ENCODE measurements at regions not wholly inside any gene's neighbourhood (a gene's known extent, or its start where the extent isn't known, plus 50 kb on each side); places are given as distances from the start of the nearest gene placed in this dataset.

GRCh38 chr16:64507240-64508024 lies 614.4 kb downstream of the CDH11 start:
- H3K27me3 ChIP-seq = no peaks in the 10 kb centered on the region

DNA sequence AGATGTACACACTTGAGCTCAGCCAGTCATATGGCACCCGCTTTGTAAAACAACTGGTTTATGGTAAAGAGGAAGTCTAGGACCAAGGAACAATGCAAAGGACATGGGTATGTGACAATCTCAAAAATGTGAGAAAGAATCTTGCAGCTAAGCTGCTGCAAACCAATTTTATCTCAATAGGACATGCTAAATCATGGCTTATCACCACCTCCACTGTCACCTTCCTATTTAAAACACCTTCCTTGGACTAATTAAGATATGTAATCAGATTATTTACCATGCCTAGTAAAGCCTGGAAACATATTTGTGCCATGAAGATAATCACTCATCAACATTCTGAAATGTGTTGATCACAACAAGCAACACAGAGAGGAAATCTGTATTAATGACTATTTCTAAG lies 622.7 kb downstream of the CDH11 start:
- DNase-seq (ENCODE audit: extremely low spot score in 2 of 2) = no peak
- Histone ChIP-seq H3K27ac (no peak overlapping the region), H3K4me3 (no peak overlapping the region), H3K9me3 (no peaks in the 10 kb centered on the region), H3K4me1 (no peaks in the 10 kb centered on the region), H3K27me3 (no peaks in the 10 kb centered on the region), H3K36me3 (no peaks in the 10 kb centered on the region)
- intact Hi-C loops (cut with DNase I) = no loop called here
- TF ChIP-seq CTCF (IDR thresholded peaks at IDR 0.05) (no peak), POLR2A (IDR thresholded peaks at IDR 0.05) (no peak), POLR2AphosphoS5 (IDR thresholded peaks at IDR 0.05; ENCODE audit: insufficient read depth in 1 of 2, low read depth in 1 of 2) (no peak)

More at GRCh38 chr16:64507240-64508024, 614.4 kb downstream of the CDH11 start:
- Histone ChIP-seq H3K4me1 (no peaks in the 10 kb centered on the region), H3K27ac (no peak overlapping the region), H3K36me3 (no peaks in the 10 kb centered on the region), H3K9me3 (no peaks in the 10 kb centered on the region), H3K4me3 (no peak overlapping the region)
- TF ChIP-seq POLR2A (IDR thresholded peaks at IDR 0.05) (no peak), POLR2AphosphoS5 (IDR thresholded peaks at IDR 0.05; ENCODE audit: insufficient read depth in 1 of 2, low read depth in 1 of 2) (no peak), CTCF (IDR thresholded peaks at IDR 0.05) (no peak)
- no peak for DNase-seq (ENCODE audit: extremely low spot score in 2 of 2)
- intact Hi-C loops (cut with DNase I) = no loop called here

DNA sequence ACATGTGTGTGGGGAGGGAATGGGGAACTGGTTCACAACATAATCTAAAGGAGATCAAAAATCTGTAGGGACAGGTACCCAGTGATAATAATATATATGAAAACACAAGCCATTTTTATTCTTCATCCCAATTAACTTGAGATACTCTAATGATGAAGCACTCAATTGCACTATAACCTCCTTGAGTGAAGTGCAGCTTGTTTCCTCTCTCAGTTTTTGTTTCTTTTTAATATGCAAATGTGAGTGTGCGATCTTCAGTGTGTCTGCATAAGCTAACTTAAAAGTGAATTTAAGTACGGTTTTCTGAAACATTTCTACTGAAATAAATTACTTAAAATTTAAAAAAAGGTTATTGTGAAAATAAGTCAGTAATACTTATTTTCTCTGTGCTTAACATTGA lies 623.5 kb downstream of the CDH11 start:
- Histone ChIP-seq H3K27me3 (no peaks in the 10 kb centered on the region), H3K27ac (no peak overlapping the region), H3K4me3 (no peak overlapping the region), H3K36me3 (no peaks in the 10 kb centered on the region), H3K4me1 (no peaks in the 10 kb centered on the region), H3K9me3 (no peaks in the 10 kb centered on the region)
- DNase-seq (ENCODE audit: extremely low spot score in 2 of 2) = no peak
- no peak for TF ChIP-seq POLR2AphosphoS5 (IDR thresholded peaks at IDR 0.05; ENCODE audit: insufficient read depth in 1 of 2, low read depth in 1 of 2)
- no peak for TF ChIP-seq CTCF (IDR thresholded peaks at IDR 0.05)
- TF ChIP-seq POLR2A (IDR thresholded peaks at IDR 0.05) = no peak
- intact Hi-C loops (cut with DNase I) = no loop called here

GRCh38 chr16:64493709-64494108 lies 628.2 kb downstream of the CDH11 start:
- DNase-seq (ENCODE audit: extremely low spot score in 2 of 2) = no peak
- H3K9me3 ChIP-seq = no peaks in the 10 kb centered on the region
- no peak overlapping the region for H3K27ac ChIP-seq
- intact Hi-C loops (cut with DNase I) = no loop called here
- H3K36me3 ChIP-seq = no peaks in the 10 kb centered on the region
- TF ChIP-seq CTCF (IDR thresholded peaks at IDR 0.05) = no peak
- no peak for TF ChIP-seq POLR2AphosphoS5 (IDR thresholded peaks at IDR 0.05; ENCODE audit: insufficient read depth in 1 of 2, low read depth in 1 of 2)
- no peak for TF ChIP-seq POLR2A (IDR thresholded peaks at IDR 0.05)
- H3K4me1 ChIP-seq = no peaks in the 10 kb centered on the region
- H3K27me3 ChIP-seq = no peaks in the 10 kb centered on the region
- H3K4me3 ChIP-seq = no peak overlapping the region

DNA sequence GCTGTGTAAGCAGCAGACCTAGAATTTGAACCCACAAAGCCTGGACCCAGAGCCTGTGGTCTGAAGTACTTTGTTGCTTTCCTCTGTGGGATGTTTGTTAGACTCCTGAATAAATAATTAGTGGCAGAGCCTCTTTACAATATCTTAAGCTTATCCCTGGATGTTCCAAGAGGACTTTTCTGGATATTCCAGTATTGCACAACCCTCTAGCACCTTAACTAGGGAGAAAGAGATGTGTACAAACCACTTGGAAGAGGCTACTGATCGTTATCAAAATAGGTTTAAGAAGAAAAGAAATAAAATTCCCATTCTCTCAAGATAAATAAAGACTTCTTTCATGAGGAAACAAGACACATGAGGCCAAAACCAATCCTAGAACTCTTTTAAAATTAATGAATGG lies 632.4 kb downstream of the CDH11 start:
- no peak overlapping the region for H3K27ac ChIP-seq
- no peaks in the 10 kb centered on the region for H3K36me3 ChIP-seq
- intact Hi-C loops (cut with DNase I) = no loop called here
- no peak for DNase-seq (ENCODE audit: extremely low spot score in 2 of 2)
- no peaks in the 10 kb centered on the region for H3K9me3 ChIP-seq
- H3K27me3 ChIP-seq = no peaks in the 10 kb centered on the region
- H3K4me1 ChIP-seq = no peaks in the 10 kb centered on the region
- no peak overlapping the region for H3K4me3 ChIP-seq
- no peak for TF ChIP-seq CTCF (IDR thresholded peaks at IDR 0.05)
- no peak for TF ChIP-seq POLR2A (IDR thresholded peaks at IDR 0.05)
- no peak for TF ChIP-seq POLR2AphosphoS5 (IDR thresholded peaks at IDR 0.05; ENCODE audit: insufficient read depth in 1 of 2, low read depth in 1 of 2)

Measured in vagina (tissue), 2 donors.